ENCODE measurements at regions not wholly inside any gene's neighbourhood (a gene's known extent, or its start where the extent isn't known, plus 50 kb on each side); places are given as distances from the start of the nearest gene placed in this dataset.

DNA sequence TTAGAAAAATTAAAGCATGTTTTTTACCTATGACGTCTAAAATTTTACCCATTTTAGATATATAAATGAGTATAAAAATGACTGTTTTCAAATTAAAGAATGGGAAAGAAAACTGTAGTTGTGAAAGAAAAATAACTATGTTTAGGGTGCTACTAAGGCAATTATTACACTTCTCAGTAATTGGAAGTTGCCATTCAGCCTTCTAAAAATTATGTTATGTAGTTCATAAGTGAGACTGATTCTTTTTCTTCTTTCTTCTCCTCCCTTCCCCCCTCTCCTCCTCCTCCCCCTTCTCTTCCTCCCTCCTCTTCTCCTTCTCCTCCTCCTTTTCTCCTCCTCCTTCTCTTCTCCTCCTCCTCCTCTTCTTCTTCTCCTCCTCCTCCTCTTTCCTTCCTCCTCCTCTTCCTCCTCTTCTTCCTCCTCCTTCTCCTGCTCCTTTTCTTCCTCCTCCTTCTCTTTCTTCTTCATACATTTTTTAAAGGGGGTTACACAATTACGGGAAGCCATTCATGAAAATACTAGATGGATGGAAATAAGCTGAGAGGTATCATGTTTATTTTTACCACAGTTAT, 223.6 kb downstream of the CETN3 start:
- no peak for DNase-seq

- DNase-seq, result no peak
Measured at GRCh38 chr5:90184764-90185163, 224.8 kb downstream of the CETN3 start.

DNA sequence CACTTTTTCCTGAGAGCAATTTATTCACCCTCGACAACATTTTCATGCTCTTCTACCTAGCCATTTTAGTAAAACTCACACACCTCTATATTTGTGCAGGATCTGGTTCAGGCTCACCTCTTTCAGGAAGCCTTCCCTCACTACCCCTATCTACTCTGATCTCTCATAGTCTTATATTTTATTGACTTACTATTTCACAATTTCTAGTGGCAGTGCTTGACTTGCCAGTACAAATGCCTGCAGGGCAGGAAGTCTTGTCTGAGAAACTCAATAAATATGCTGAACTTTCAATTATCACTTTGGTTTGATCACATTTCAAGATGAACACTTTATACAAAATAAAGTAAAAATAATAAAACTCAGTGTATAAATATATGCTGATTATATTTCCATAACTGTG, 226.8 kb downstream of the CETN3 start:
- DNase-seq, result no peak

GRCh38 chr5:90174236-90174635, 235.3 kb downstream of the CETN3 start:
- no peak for DNase-seq

GRCh38 chr5:90173299-90174030, 236.1 kb downstream of the CETN3 start:
- no peak for DNase-seq

DNA sequence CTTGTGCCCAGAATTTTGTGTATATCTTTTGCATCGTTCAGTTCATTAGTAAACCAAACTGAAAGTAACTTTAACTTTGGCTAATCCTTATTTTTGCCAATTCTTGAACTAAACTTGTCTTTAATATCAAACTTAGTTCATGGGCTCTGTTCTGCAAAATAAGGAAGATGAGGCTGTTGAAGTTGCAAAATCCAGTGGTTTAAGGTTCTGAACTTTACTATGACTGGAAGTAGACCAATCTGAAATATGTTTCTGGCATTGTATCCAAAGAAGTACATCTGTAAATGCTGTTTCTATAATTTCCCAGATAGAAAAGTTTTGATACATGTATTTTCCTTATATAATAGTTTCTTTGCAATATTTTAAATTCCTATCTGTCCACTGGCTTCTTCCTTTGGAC, 238.1 kb downstream of the CETN3 start:
- DNase-seq, result peak in 1 of 3 donors; percentile 31

DNA sequence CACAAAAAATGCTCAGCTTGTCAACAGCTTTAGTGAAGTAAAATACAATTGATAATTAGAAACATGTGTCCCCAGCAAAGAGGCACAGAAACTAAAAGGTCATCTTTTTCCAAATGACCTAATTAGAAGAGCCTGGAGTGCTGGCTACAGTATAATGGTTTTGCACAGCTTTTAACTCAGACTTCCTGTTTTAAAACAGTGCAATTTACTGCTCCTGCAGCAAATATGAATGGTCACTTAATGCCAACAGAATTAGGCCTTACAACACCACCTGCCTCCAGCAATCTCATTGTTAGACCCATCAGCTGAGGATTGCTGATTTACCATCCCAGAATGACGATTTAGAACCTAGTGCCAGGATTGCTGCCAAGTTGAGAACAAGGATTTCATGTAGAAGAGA, 239.3 kb downstream of the CETN3 start:
- peak; percentile 22 to 33 (median 25) for DNase-seq

DNA sequence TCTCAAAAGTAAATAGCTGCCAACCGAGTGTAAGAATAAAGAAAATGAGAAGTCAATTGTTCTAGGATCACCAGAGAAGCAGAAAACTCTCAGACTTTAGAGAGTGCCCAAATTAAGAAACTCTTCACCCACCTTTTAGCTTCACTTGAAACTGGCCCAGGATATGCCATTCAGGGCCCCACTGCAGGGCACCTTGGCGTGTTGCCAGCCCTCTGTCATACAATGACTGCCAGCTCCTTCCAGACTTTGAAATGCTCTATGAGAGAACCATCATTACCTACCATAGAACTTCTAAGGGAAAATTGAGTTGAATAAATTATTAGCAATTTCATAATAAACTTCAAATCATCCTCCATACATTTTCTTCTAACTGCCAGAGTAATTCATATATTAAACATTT, 240.5 kb downstream of the CETN3 start:
- DNase-seq, result no peak

- DNase-seq, result no peak
Measured at GRCh38 chr5:90168399-90168798, 241.2 kb downstream of the CETN3 start.

DNA sequence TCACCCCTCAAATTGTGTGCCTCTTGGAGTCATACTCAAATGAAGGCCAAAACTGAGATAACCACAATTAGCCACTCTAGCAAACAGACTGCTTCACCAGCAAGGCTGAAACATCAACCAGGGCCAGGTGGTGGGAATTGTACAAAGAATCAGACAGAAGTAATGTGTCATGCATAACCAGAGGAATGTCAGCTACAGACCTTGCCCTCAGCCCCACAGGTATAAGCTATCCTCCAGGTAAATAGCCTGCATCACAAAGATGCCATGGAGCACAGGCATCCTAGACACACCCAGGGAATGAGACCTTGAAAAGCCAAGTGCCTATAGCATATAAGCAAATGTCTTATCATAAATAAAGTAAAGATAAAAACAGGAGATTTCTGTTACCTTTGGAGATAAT, 242.7 kb downstream of the CETN3 start:
- no peak for DNase-seq

- DNase-seq, result no peak
Measured at GRCh38 chr5:90162324-90162723, 247.2 kb downstream of the CETN3 start.

DNA sequence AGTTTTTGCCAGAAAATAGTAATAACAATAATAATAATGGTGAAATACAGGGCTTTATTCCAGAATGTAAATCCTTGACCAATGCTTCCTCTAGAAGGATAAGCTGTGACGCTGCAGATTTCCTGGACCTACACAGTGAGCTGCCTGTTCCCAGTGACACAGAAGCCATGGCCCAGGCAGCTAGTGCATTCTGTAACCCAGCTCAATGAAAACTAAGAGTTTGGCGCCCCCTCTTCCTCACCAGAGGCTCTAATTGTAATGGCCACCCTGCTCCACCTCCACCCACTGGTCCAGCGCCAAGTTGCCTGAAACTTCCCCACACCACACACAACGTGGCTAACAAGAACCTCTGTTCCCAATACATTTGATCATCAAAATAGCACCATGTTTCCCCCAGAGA, 248.1 kb downstream of the CETN3 start:
- peak; percentile 70 to 72 (median 70) for DNase-seq

- DNase-seq, result no peak
Measured at GRCh38 chr5:90158131-90158530, 251.4 kb downstream of the CETN3 start.

DNA sequence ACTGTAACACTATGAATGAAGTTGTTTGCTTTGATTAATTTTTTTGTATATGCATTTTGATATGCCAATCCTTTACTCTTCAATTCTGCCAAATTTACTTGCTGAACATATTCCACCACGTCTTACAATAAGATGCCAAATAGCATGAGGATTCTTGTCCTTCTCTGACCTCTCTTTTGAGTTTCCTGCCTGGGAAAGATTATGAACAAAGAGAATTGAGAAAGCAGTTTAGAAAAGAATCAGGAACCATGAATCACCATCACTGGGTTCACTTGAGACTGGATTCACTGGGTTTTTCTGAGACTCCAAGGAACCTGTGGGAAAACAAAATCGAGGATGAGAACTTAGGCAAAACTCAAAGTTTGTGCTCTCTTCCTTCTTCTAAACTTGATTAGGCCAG, 256.5 kb downstream of the CETN3 start:
- no peak for DNase-seq

DNA sequence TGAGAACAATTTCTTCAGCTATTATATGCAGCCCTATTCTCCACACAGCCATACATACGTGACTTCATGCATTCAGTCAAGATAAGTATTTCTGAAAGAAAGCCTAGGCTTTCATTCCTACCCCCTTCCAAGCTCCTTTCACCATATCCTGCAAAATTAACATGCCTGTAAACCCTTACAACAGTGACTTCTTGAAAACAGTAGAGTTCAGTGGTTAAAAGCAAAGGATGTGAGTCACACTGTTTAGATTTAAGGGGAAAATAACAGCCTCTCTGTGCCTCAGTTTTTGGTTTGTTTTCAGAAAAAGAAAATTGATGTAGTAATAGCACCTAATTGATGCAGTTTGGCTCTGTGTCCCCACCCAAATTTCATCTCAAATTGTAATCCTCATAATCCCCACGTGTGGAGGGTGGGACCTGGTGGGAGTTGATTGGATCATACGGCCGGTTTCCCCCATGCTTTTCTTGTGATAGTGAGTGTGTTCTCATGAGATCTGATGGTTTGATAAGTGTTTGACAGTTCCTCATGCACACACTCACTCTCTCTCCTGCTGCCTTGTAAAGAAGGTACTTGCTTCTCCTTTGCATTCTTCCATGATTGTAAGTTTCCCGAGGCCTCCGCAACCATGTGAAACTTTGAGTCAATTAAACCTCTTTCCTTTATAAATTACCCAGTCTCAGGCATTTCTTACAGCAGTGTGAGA, 264.8 kb downstream of the CETN3 start:
- no peak for DNase-seq

GRCh38 chr5:90142541-90142940, 267.0 kb downstream of the CETN3 start:
- DNase-seq, result no peak

DNA sequence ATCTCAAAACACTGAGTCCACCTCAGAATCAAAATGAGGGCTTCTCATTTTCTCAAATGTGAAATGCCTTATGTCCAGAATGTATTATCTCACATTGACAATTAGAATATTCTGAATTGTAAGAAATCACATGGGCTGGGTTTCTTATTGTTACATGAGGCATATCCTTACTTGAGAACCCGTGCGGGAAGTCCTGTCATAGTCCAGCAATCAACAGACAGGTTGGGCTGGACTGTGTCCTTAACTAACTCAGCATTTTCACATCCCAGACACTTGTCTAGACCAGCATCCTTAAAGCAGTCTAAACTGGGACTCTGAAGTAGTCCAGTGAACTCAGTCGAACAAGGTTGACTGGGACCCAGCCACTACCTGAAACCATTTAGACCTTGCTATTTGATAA, 267.6 kb downstream of the CETN3 start:
- DNase-seq, result no peak

- no peak for DNase-seq
Measured at GRCh38 chr5:90136952-90137528, 272.5 kb downstream of the CETN3 start.

DNA sequence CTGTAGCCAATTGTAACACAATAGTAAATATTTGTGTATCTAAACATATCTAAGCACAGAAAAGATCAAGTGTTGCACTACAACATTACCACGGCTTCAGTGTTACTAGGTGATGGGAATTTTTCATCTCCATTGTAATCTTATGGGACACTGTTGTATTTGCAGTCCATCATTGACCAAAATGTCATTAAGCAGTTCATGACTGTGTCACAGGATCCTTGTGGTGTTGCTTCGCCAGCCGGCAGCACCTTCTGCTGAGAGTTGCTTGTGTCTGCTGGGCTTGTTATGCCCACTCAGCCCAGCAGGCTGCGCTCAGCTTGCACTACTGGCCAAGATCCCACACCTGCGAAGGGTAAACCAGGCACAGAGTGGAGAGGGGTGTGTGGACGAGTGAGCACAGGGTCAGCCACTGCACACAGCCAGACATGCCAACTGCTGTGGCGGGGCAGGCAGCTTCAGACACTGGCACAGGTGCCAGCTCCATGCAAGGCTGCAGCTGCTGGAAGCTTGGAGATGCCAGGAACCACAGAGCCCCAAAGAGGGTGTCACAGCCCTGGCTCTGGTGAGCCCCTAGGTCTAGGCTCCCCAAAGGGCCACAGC, 273.7 kb downstream of the CETN3 start:
- no peak for DNase-seq

DNA sequence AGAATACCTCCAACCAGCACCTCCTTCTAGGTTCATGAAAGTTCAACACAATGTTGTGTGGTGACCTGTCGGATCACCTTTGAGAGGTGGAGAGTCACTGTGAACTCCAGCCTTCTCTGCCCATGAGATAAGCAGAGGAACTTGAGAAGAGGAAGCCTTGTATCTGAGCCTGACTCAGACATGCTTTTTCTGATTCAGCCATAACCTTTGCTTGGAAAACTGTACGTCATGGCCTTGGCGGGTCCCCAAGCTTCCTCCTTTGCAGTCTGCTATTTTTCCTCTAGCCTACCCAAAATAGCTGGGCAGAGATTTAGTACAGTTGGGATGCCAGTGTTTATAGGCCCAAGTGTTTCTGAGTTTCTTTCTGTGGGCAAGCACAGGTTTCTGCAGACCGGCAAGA, 274.7 kb downstream of the CETN3 start:
- DNase-seq, result peak; percentile 78 to 83 (median 81)

- no peak for DNase-seq
Measured at GRCh38 chr5:90134381-90134780, 275.2 kb downstream of the CETN3 start.

DNA sequence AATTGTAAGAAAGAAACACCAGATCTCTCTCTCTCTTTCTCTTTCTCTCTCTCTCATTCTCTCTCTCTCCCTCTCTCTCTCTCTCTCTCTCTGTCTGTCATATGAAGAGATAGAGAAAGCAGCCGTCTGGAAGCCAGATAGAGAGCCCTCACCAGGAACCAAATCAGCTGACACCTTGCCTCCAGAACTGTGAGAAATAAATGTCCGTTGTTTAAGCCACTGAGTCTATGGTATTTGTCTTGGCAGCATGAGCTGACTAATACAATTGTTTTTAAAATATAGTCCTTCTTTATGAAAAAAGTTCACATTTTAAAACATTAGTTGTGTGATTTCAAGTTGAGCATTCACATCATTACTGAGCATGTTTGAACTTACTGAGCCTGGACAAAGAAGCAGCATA, 275.6 kb downstream of the CETN3 start:
- no peak for DNase-seq

DNA sequence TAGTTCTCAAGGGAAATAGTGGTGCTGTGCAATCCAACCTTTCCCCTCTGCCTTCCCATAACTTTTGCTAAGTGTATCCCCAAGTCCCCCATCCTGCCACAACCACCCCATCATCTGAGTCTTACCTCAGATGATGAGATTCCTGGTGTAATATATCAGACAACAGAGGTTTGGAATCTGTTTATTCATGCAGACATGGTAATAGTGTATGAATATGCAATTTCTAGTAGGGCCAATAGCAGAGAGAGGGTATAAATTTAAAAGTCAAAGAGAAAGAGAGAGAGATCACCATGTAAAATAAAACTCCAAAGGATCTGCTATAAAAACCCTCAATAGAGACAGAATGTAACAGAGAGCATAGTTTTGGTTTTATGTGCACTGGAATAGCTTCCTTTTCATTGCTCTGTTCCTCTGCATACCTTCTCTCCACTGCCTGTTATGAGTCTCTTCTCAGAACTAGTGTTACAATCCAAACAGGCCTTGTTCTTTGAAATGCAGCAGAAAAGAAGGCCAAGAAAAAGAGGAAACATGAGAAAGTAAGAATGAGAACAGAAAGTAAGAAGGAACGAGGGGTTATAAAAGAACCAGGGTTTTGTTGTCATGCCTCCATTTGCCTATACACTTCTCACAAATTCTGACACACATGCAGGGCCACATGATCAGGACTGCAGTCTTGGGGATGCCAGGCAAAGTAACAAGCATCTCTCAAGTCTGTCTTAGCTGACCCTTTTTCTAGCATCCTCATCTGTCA, 278.0 kb downstream of the CETN3 start:
- peak in 2 of 3 donors; percentile 5 to 26 for DNase-seq
